GM21381 (cell line): ENCODE measurements at regions not wholly inside any gene's neighbourhood (a gene's known extent, or its start where the extent isn't known, plus 50 kb on each side); places are given as distances from the start of the nearest gene placed in this dataset.

ENCODE experiments used
- ATAC-seq: cut with Tn5 transposase; IDR thresholded peaks from one replicate; pipeline ENCODE4 v1.9.1; 2021; ENCODE audit warnings: mild to moderate bottlenecking, moderate library complexity; ENCODE audit not compliant: unreplicated experiment

DNA sequence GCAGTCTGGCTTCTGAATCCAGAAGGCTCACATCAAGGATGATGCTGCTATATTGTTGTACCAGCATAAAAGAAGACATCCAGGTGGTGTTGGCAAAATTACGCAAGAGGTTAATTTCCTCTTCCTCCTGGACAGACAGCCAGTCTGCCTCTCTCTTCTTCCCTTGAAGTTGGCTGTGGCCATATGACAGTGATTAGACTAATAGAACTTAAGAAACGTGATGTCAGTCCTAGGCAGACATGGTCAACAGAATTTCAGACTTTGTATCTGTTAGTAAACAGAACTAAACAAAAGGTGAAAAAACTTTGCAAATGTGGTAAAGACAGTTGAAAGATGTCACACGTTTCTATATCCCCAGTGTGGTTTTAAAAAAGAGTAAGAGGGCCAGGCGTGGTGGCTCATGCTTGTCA, 465.2 kb upstream of the NR2F2 start:
- no peak for ATAC-seq

DNA sequence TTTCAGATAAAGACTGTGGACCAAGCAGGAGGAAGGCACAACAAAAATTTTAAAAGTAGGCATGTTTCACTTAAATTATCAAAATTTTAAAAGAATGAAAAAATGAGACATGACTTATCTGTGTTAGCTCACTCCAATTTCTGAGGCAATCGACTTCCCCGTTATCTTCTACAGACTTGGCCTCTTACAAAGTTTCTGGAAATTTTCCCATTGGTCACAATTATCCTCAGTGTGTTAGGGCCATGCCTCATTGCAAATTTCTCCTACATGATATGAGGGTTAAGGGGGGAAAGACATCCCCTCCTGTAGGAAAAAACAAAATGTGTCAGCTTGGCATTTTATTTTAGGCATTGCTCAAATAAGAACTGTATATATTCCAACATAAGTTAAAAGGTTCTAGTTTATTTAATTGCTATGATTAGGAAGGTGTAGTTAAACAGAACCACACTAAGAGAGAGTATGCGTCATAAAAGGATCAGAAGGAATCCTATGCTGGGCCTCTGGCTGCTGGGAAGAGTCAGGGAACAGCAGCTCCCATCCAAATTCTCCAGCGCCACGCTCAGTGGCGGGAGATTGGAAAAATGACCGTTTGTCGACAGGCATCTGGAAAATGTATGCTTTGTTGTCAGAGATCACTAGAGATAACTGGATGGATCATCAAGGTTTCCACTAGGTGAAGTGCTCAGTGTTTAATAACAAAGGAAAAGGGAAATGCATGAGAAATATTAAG, 463.6 kb upstream of the NR2F2 start:
- no peak for ATAC-seq

DNA sequence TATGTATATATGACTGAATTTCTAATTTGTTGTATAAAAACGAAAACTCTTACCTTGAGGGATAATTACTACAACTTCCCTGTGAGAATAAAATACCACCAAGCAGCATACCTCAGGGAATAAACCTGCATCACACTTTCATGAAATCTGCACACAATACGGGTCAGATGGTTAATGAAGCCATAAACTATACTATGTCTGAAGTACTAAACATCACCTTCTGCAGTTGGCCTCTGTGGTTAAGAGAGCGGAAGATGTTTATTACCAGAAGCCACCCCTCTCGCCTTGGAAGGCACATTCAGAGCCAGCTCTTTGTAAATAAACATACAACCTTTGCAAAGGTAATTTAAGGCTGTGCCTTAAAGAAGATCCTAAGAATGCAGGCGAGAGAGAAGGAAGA, 462.1 kb upstream of the NR2F2 start:
- no peak for ATAC-seq

DNA sequence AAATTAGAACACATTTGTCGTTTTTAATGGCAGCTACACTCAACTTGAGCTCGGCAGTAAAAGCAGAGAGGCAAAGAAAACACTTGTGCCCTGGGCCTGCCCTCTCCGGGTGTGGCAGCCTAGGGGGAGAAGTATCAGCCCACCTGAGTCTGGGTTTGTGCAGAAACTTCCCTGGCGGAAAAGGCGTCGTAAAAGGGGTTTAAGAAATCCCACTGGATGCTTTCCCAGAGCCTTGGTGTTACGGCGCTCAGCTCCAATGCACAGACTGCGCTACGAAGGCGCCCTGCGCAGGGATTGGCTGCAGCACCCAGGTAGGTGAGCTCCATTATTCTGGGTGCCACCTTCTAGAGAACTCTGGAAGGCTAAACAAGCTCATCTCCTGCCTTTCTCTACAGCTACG, 461.5 kb upstream of the NR2F2 start:
- ATAC-seq: no peak

- ATAC-seq: no peak
These were observed 460.6 kb upstream of the NR2F2 start for GRCh38 chr15:95869920-95870319.

- ATAC-seq: no peak
These were observed 458.1 kb upstream of the NR2F2 start for GRCh38 chr15:95872366-95872771.

DNA sequence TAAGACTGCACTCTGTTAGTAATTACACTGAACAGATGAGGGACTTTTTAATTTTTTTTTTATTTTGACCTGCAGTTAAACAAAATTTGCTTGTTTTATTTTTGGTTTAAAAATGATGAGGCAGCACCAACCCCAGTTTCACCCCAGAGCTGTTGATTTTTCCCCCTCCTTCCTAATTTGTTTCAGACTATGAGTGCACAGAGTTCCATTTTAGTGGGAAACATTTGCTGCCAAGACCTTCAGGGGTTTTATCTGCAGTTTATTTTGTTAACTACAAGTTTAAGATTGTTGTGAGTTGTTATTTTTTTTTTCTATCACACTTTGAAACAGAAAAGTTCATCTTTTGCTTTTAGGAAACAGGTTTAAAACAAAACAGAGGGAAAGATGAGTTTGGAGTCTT, 455.9 kb upstream of the NR2F2 start:
- ATAC-seq: no peak

GRCh38 chr15:95875121-95875643, 455.3 kb upstream of the NR2F2 start:
- ATAC-seq: no peak

GRCh38 chr15:95880031-95880570, 450.4 kb upstream of the NR2F2 start:
- ATAC-seq: no peak

GRCh38 chr15:95880630-95881029, 449.9 kb upstream of the NR2F2 start:
- ATAC-seq: no peak

DNA sequence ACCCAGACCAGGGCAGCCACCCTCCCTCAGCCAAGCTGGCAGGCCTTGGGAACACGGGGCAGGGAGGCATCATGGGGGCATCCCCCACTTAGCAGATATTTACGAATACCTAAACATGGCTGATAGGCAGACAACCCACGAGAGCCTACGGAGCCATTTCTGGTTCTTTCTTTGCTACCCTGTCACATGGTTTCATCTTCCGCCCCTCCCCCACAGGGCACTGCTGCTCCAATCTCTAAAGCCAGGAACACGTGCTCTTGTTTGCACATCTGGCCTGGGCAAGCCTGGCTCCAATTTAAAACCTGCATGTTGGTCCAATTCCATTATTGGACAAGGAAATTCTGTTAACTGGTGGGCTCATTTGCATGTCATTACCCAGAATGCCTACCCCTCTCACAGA, 447.4 kb upstream of the NR2F2 start:
- no peak for ATAC-seq

GRCh38 chr15:95884276-95884675, 446.2 kb upstream of the NR2F2 start:
- no peak for ATAC-seq

- ATAC-seq: no peak
These were observed 442.7 kb upstream of the NR2F2 start for GRCh38 chr15:95887666-95888390.

DNA sequence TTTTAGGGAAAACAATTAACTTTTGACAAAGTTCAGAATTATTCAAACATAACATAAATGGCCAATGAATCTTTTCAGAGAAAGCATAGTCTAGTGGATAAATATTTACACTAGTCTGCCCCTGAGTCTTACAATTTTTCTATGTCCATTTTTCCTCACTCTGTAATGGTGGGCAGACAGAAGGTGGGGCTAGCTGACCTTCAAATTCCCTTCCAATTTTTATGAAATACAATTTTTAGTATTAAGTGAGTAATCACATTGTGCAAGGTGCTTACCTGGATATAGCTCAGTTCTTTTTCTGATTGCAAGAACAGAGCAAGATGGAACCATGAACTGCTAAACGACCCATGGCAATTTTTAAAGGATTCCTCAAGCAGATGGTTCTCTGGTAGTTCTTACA, 441.7 kb upstream of the NR2F2 start:
- ATAC-seq: no peak

DNA sequence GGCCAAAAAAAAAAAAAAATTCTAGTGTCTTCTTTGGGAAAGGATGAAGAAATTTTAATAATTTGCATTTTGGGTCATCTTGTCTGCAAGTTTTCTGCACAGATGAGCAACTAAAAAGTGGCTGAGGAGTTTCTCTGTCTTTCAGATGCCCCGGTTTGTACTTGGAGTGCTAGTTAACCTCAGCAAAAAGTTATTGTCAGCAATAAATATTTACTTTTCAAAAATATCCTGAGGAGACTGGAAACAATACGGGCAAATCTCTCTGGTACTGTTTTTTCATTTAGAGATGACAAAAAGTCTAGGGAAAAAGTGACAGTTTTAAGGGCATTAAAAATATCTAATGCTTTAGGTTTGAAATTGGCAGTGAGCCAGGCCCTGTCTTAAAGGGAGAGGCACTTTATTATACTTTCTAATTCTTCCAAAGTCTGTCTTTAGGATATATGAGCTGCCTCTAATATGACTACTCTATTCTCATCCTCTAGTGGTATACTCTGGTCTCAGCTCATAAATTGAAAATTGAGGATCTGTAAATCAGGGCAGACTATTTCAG, 436.0 kb upstream of the NR2F2 start:
- no peak for ATAC-seq

GRCh38 chr15:95895508-95895907, 435.0 kb upstream of the NR2F2 start:
- no peak for ATAC-seq

DNA sequence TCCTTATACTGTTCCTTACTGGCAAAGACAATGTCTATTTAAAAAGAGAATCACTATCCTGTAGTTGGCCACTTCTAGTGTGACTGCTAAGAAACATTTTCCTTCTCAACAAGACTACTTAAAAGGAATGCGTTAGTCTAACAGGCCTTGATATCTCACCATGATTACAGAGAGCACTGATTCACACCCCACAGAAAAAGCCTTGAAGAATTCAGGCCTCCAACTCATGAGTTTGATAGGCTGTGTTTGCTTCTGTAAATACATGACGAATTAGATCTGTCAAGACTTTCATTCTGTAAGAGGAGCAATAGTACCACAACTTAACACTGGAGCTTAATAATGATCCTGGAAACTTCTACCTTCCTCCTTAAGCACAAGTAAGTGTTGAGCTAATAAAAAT, 432.8 kb upstream of the NR2F2 start:
- ATAC-seq: no peak

DNA sequence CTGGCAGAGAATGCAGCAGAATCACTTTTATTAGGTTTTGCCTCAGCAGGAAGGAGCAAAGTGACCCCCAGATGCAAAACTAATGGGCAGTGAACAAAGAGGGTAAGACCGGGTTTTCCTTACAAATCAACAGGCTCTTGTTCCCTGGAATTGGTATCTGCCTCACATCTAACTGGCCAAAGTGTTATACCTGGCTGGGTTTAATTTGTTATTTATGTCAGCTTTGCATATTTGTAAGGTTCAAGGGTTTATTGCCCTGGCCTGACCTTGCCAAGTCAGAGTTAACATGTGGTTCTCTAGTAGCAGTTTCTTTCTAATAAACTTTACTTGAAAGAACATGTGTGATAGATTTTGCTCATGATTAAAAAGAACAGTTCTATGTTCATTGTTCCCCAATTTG, 431.7 kb upstream of the NR2F2 start:
- ATAC-seq: no peak

GRCh38 chr15:95901271-95901670, 429.2 kb upstream of the NR2F2 start:
- no peak for ATAC-seq

DNA sequence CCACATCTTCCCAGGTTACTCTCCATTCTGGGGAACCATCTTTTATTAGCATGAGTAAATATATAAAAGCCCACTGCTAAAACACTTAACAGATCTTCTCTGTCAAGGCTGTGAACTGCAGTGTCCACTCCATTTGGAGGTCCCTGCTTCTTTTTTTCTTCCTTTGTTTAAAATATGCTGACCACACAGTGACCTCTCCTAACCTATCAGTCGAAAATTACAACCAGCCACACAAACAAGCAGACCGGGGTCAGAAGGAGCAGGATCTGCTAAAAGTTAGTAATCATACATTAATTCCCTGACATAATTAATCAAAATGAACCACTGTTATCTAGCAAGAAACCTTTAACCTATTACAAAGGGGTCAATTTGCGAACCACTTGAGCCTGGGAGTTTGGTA, 427.9 kb upstream of the NR2F2 start:
- ATAC-seq: no peak

GRCh38 chr15:95903352-95903751, 427.1 kb upstream of the NR2F2 start:
- no peak for ATAC-seq
